Panc1 (cell line): ENCODE measurements at regions not wholly inside any gene's neighbourhood (a gene's known extent, or its start where the extent isn't known, plus 50 kb on each side); places are given as distances from the start of the nearest gene placed in this dataset.

Source experiments
- REST ChIP-seq, 2 experiments: IDR thresholded peaks; 2 replicates each; pipeline ENCODE4 v1.6.1; 2011 to 2012; ENCODE audit warnings: low read depth in 2 of 2, control low read depth in 1 of 2, low read length in 1 of 2, mild to moderate bottlenecking in 1 of 2, moderate library complexity in 1 of 2; ENCODE audit not compliant: insufficient read depth in 1 of 2
- SIN3A ChIP-seq: IDR thresholded peaks from 2 replicates; pipeline ENCODE4 v1.6.1; 2012; ENCODE audit warnings: low read depth, mild to moderate bottlenecking, low read length, moderate library complexity, borderline replicate concordance; ENCODE audit not compliant: insufficient read depth

GRCh38 chr12:34275129-34275528, 252.8 kb downstream of the ALG10 start:
- no peak for TF ChIP-seq SIN3A
- no peak for TF ChIP-seq REST (IDR thresholded peaks at IDR 0.05; ENCODE audit: insufficient read depth in 1 of 2, low read depth in 2 of 2, low read length in 1 of 2)
